ENCODE measurements at regions not wholly inside any gene's neighbourhood (a gene's known extent, or its start where the extent isn't known, plus 50 kb on each side); places are given as distances from the start of the nearest gene placed in this dataset.

DNA sequence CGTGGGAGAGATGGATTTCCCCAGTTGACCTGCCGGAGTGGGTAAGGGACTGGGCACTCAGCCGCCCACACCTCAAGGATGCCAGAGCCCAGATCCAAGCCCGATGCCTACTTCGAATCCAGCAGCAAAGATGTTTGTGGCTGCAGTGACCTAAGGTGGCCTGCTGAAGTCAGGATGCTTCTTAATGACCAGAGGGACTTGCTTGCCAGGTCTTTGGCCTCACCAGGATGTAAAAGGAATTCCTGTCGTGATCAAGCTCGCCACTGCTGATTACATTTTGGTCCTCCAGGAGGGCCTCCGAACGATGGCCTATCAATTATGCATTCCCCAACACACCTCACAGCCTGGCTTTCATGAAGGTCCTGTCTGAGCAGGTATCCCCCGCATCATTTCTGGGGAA is 349.5 kb upstream of the ZMIZ1 start:
- H3K27me3 ChIP-seq (replicated peaks; ENCODE audit: insufficient read depth, low read depth, low read length, poor library complexity), result no peaks in the 10 kb centered on the region
- no peaks in the 10 kb centered on the region for H3K9me3 ChIP-seq (ENCODE audit: low read depth, low read length, poor library complexity, severe bottlenecking)
- intact Hi-C loops (cut with micrococcal nuclease; ENCODE audit: unreplicated experiment), result no loop called here
- ChIA-PET CTCF (no interaction called here), POLR2A (ENCODE audit: low non-redundant PET) (no interaction called here)
- no peak for TF ChIP-seq EZH2 (IDR thresholded peaks at IDR 0.05; ENCODE audit: borderline replicate concordance, low read depth, low read length, poor library complexity, severe bottlenecking)
- TF ChIP-seq, protein P1, sequence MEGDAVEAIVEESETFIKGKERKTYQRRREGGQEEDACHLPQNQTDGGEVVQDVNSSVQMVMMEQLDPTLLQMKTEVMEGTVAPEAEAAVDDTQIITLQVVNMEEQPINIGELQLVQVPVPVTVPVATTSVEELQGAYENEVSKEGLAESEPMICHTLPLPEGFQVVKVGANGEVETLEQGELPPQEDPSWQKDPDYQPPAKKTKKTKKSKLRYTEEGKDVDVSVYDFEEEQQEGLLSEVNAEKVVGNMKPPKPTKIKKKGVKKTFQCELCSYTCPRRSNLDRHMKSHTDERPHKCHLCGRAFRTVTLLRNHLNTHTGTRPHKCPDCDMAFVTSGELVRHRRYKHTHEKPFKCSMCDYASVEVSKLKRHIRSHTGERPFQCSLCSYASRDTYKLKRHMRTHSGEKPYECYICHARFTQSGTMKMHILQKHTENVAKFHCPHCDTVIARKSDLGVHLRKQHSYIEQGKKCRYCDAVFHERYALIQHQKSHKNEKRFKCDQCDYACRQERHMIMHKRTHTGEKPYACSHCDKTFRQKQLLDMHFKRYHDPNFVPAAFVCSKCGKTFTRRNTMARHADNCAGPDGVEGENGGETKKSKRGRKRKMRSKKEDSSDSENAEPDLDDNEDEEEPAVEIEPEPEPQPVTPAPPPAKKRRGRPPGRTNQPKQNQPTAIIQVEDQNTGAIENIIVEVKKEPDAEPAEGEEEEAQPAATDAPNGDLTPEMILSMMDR (conservative IDR thresholded peaks at IDR 0.05; ENCODE audit: low read depth, low read length), result no peak
- H3K4me3 ChIP-seq (ENCODE audit: low read depth, low read length, poor library complexity, severe bottlenecking), result no peak overlapping the region
- H3K27ac ChIP-seq (ENCODE audit: low read depth, low read length, poor library complexity, severe bottlenecking), result no peak overlapping the region
- DNase-seq (ENCODE audit: low spot score), result no peak
- H3K36me3 ChIP-seq (ENCODE audit: insufficient read depth, low read length, poor library complexity, severe bottlenecking), result no peaks in the 10 kb centered on the region
- H3K4me1 ChIP-seq (ENCODE audit: insufficient read depth, low read length, poor library complexity, severe bottlenecking), result no peaks in the 10 kb centered on the region
- BruUV-seq (replicated peaks), result no TSS peak

DNA sequence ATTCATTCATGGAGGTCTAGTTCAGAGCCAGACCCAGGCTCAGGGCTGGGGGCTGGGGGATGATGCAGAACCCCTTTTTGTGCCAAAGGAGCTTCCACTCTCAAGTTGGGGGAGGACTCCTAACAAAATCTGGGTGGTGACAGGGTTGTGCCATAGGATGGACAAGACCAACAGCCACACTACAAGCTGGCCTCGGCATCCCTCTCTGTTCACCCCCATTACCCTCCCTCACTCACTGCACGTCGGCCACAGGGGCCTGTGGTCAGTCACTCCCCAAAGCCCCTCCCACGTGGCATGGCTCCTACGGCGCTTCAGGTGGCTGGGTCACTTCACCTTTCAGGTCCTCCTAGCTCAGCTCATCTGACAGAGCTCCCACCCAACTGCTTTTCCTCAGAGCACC is 348.7 kb upstream of the ZMIZ1 start:
- H3K9me3 ChIP-seq (ENCODE audit: low read depth, low read length, poor library complexity, severe bottlenecking), result no peaks in the 10 kb centered on the region
- ChIA-PET CTCF (no interaction called here), POLR2A (ENCODE audit: low non-redundant PET) (no interaction called here)
- H3K36me3 ChIP-seq (ENCODE audit: insufficient read depth, low read length, poor library complexity, severe bottlenecking), result no peaks in the 10 kb centered on the region
- TF ChIP-seq, protein P1 (conservative IDR thresholded peaks at IDR 0.05; ENCODE audit: low read depth, low read length), result no peak
- TF ChIP-seq EZH2 (IDR thresholded peaks at IDR 0.05; ENCODE audit: borderline replicate concordance, low read depth, low read length, poor library complexity, severe bottlenecking), result no peak
- no peaks in the 10 kb centered on the region for H3K4me1 ChIP-seq (ENCODE audit: insufficient read depth, low read length, poor library complexity, severe bottlenecking)
- H3K4me3 ChIP-seq (ENCODE audit: low read depth, low read length, poor library complexity, severe bottlenecking), result no peak overlapping the region
- DNase-seq (ENCODE audit: low spot score), result no peak
- H3K27me3 ChIP-seq (replicated peaks; ENCODE audit: insufficient read depth, low read depth, low read length, poor library complexity), result peaks cover 5% of the 10 kb centered on the region
- no peak overlapping the region for H3K27ac ChIP-seq (ENCODE audit: low read depth, low read length, poor library complexity, severe bottlenecking)
- intact Hi-C loops (cut with micrococcal nuclease; ENCODE audit: unreplicated experiment), result no loop called here
- no TSS peak for BruUV-seq (replicated peaks)

- H3K4me1 ChIP-seq (ENCODE audit: insufficient read depth, low read length, poor library complexity, severe bottlenecking), result no peaks in the 10 kb centered on the region
- ChIA-PET CTCF (no interaction called here), POLR2A (ENCODE audit: low non-redundant PET) (no interaction called here)
- H3K9me3 ChIP-seq (ENCODE audit: low read depth, low read length, poor library complexity, severe bottlenecking), result no peaks in the 10 kb centered on the region
- no peaks in the 10 kb centered on the region for H3K36me3 ChIP-seq (ENCODE audit: insufficient read depth, low read length, poor library complexity, severe bottlenecking)
- BruUV-seq (replicated peaks), result no TSS peak
- H3K27ac ChIP-seq (ENCODE audit: low read depth, low read length, poor library complexity, severe bottlenecking), result no peak overlapping the region
- no peak for TF ChIP-seq EZH2 (IDR thresholded peaks at IDR 0.05; ENCODE audit: borderline replicate concordance, low read depth, low read length, poor library complexity, severe bottlenecking)
- TF ChIP-seq, protein P1 (conservative IDR thresholded peaks at IDR 0.05; ENCODE audit: low read depth, low read length), result no peak
- intact Hi-C loops (cut with micrococcal nuclease; ENCODE audit: unreplicated experiment), result no loop called here
- no peak overlapping the region for H3K4me3 ChIP-seq (ENCODE audit: low read depth, low read length, poor library complexity, severe bottlenecking)
- no peak for DNase-seq (ENCODE audit: low spot score)
- H3K27me3 ChIP-seq (replicated peaks; ENCODE audit: insufficient read depth, low read depth, low read length, poor library complexity), result peaks cover 8% of the 10 kb centered on the region
Observed at GRCh38 chr10:78721231-78721630, 347.5 kb upstream of the ZMIZ1 start.
